Bronchial epithelial cell (primary cell): ENCODE measurements at regions not wholly inside any gene's neighbourhood (a gene's known extent, or its start where the extent isn't known, plus 50 kb on each side); places are given as distances from the start of the nearest gene placed in this dataset.

ENCODE experiments used
- DNase-seq: peaks from one replicate; pipeline ENCODE4 v3.0.0-alpha.2; 2010; ENCODE audit warnings: low read depth
- FAIRE-seq: peaks from 2 replicates; lab custom pipeline; 2011; peaks lifted over from hg19 to GRCh38; lab: Jason Lieb, UNC
- H3K27me3 ChIP-seq: 2 replicates; pipeline ENCODE4 v1.5.1; 2011; ENCODE audit warnings: low read length; ENCODE audit not compliant: control insufficient read depth, insufficient read depth
- H3K36me3 ChIP-seq: 2 replicates; pipeline ENCODE4 v1.5.1; 2011; ENCODE audit warnings: low read length; ENCODE audit not compliant: control insufficient read depth, insufficient read depth
- H3K4me3 ChIP-seq: 2 replicates; pipeline ENCODE4 v1.5.1; 2011; ENCODE audit warnings: mild to moderate bottlenecking, low read depth, low read length, control low read depth
- TF ChIP-seq, protein P1 (sequence below): IDR thresholded peaks from 2 replicates; pipeline ENCODE4 v1.5.1; 2011; ENCODE audit warnings: mild to moderate bottlenecking, moderate library complexity, low read length, control low read depth, inconsistent platforms; ENCODE audit not compliant: insufficient read depth, severe bottlenecking

DNA sequence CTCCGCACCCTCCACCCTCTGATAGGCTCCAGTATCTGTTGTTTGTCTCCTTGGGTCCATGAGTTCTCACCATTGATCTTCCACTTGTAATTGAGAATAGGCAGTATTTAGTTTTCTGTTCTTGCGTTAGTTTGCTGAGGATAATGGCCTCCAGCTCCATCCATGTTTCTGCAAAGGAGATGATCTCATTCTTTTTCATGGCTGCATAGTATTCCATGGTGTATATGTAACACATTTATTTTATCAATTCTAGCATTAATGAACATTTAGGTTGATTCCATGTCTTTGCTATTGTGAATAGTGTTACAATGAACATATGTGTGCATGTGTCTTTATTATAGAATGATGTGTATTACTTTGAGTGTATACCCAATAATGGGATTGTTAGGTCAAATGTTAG is 814.6 kb upstream of the FRG1 start:
- H3K36me3 ChIP-seq: no peaks in the 10 kb centered on the region
- FAIRE-seq (no peak), DNase-seq (no peak)
- no peaks in the 10 kb centered on the region for H3K27me3 ChIP-seq
- TF ChIP-seq, protein P1, sequence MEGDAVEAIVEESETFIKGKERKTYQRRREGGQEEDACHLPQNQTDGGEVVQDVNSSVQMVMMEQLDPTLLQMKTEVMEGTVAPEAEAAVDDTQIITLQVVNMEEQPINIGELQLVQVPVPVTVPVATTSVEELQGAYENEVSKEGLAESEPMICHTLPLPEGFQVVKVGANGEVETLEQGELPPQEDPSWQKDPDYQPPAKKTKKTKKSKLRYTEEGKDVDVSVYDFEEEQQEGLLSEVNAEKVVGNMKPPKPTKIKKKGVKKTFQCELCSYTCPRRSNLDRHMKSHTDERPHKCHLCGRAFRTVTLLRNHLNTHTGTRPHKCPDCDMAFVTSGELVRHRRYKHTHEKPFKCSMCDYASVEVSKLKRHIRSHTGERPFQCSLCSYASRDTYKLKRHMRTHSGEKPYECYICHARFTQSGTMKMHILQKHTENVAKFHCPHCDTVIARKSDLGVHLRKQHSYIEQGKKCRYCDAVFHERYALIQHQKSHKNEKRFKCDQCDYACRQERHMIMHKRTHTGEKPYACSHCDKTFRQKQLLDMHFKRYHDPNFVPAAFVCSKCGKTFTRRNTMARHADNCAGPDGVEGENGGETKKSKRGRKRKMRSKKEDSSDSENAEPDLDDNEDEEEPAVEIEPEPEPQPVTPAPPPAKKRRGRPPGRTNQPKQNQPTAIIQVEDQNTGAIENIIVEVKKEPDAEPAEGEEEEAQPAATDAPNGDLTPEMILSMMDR: no peak
- H3K4me3 ChIP-seq: no peak overlapping the region

DNA sequence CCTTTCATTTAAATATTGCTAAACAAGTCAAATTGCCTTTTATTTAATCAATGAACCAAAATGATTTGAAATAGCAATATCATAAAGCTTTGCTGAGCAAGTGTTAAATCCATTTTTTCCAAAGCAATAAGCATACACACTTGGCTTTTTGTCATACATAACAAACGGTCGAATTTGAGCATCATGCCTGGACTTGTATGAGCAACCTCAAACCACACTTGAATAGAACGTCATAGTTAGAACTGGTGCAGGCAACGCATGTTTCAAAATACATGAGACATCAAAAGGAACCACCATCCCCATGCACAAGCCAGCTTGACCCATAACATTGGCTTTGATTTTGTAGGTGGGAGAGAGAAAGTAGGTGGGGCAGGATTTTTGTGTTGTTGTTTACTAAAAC is 812.3 kb upstream of the FRG1 start:
- Histone ChIP-seq H3K36me3 (no peaks in the 10 kb centered on the region), H3K4me3 (no peak overlapping the region), H3K27me3 (no peaks in the 10 kb centered on the region)
- TF ChIP-seq, protein P1: no peak
- FAIRE-seq: peak; percentile 81
- DNase-seq: peak; percentile 97

DNA sequence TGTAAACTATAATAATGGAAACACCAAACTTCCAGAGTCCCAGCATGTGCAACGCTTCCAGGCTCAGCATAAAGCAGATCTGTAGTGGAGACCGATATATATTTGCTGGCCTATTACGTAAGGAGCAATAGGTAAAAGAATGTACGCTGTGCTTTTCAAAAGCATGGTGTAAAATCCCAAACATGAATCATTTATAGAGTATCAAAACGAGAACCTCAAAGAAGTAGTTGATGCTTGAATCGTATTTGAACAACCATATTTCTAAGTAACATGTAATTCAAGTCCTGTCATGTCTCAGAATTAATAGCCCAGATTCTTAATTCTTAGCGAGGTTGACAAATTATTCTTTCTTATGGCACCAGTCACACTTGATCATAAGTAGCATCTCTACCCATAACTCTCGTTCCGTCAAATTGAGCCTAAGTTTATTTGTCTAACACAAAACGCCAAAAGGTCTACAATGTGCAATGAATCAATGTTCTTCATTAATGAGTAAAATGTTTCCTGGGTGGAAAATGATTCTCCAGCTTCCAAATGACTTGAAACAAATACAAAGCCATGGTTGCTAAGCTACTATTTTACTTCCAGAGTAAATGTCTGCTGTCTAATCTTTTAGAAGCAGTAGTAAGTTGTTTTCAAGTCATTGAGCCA is 811.5 kb upstream of the FRG1 start:
- peak; percentile 70 for DNase-seq
- FAIRE-seq: no peak
- TF ChIP-seq, protein P1: no peak
- no peak overlapping the region for H3K4me3 ChIP-seq
- H3K36me3 ChIP-seq: no peaks in the 10 kb centered on the region
- no peaks in the 10 kb centered on the region for H3K27me3 ChIP-seq

DNA sequence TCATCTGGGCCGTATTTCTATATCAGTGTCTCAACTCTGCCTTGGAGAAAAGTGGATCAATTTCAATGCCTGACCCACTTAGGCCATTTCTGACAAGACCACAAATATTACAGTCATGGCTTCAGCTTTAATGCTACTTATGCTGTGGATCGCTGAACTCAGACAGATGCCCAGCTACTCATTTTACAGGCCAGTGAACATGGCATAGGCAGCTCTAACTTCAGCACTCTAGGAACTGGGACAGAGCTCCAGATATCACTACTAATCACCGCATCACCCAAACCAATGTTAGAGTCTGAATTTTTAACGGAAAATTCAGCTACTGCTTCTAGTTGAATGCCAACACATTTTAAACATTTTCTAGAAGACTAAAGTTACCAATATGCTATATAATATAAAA is 809.6 kb upstream of the FRG1 start:
- Histone ChIP-seq H3K27me3 (no peaks in the 10 kb centered on the region), H3K4me3 (no peak overlapping the region), H3K36me3 (no peaks in the 10 kb centered on the region)
- FAIRE-seq (no peak), DNase-seq (no peak)
- TF ChIP-seq, protein P1: no peak

DNA sequence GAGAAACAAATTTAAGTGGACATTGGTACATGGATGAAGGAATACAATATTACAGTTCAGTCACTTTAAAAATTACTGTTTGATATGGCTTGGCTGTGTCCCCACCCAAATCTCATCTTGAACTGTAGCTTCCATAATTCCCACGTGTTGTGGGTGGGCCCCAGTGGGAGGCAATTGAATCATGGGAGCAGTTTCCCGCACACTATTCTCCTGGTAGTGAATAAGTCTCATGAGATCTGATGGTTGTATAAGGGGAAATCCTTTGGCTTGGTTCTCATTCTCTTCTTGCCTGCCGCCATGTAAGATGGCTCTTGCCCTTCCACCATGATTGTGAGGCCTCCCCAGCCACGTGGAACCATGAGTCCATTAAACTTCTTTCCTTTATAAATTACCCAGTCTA is 804.2 kb upstream of the FRG1 start:
- H3K27me3 ChIP-seq: no peaks in the 10 kb centered on the region
- no peak overlapping the region for H3K4me3 ChIP-seq
- H3K36me3 ChIP-seq: no peaks in the 10 kb centered on the region
- FAIRE-seq: no peak
- TF ChIP-seq, protein P1: no peak
- DNase-seq: peak; percentile 29
